Uterus (tissue), 2 donors: ENCODE measurements at regions not wholly inside any gene's neighbourhood (a gene's known extent, or its start where the extent isn't known, plus 50 kb on each side); places are given as distances from the start of the nearest gene placed in this dataset.

Experiments used
- POLR2A ChIP-seq, 2 donors: fragments of 450-650 bp; IDR thresholded peaks; one replicate each; pipeline ENCODE4 v1.6.1; 2016; ENCODE audit warnings: antibody characterized with exemption in 2 of 2, mild to moderate bottlenecking in 1 of 2, moderate library complexity in 1 of 2
- TF ChIP-seq, protein P1 (sequence below), 4 experiments: fragments of 200-600 bp in 2 of 4; fragments of 450-650 bp in 2 of 4; sonication (generic) in 2 of 4; IDR thresholded peaks; one replicate each; pipeline ENCODE4 v1.5.1; 2016 to 2019; ENCODE audit warnings: antibody characterized with exemption in 4 of 4, mild to moderate bottlenecking in 2 of 4, moderate library complexity in 1 of 4

DNA sequence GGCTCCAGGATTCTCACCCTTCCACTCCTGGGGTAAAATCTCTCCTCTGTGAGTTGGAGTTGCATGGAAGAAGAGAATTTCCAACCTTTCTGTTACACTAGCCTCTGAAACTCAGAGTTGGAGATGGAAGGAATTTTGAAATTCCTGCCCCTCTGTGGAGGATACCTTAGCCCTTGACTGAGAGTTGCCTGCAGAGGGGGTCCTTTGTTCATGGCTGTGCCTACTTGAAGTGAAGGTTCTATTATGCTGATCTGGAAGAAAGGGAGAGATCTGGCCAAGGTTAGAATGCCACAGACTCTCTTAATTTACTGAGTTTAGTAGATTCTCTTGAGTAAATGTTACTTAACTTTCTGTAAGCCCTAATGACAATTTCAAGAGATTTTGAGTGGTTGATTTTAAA is 626.6 kb upstream of the GYPC start:
- TF ChIP-seq, protein P1, sequence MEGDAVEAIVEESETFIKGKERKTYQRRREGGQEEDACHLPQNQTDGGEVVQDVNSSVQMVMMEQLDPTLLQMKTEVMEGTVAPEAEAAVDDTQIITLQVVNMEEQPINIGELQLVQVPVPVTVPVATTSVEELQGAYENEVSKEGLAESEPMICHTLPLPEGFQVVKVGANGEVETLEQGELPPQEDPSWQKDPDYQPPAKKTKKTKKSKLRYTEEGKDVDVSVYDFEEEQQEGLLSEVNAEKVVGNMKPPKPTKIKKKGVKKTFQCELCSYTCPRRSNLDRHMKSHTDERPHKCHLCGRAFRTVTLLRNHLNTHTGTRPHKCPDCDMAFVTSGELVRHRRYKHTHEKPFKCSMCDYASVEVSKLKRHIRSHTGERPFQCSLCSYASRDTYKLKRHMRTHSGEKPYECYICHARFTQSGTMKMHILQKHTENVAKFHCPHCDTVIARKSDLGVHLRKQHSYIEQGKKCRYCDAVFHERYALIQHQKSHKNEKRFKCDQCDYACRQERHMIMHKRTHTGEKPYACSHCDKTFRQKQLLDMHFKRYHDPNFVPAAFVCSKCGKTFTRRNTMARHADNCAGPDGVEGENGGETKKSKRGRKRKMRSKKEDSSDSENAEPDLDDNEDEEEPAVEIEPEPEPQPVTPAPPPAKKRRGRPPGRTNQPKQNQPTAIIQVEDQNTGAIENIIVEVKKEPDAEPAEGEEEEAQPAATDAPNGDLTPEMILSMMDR (IDR thresholded peaks at IDR 0.05): no peak
- TF ChIP-seq POLR2A (IDR thresholded peaks at IDR 0.05): no peak
